Mesenchymal stem cell (in vitro differentiated cells and primary cell): ENCODE measurements at regions not wholly inside any gene's neighbourhood (a gene's known extent, or its start where the extent isn't known, plus 50 kb on each side); places are given as distances from the start of the nearest gene placed in this dataset.

Source experiments
- DNase-seq: peaks from one replicate; pipeline ENCODE4 v3.0.0-alpha.2; 2013
- H2AFZ ChIP-seq: one replicate; pipeline ENCODE4 v1.6.1; 2013; ENCODE audit warnings: low read depth, mild to moderate bottlenecking, control low read depth, inconsistent platforms, low read length, moderate library complexity
- H2AK5ac ChIP-seq: 2 replicates; pipeline ENCODE4 v1.6.1; 2013; ENCODE audit warnings: low read length, moderate library complexity, mild to moderate bottlenecking, inconsistent platforms; ENCODE audit not compliant: severe bottlenecking
- H2BK120ac ChIP-seq: one replicate; pipeline ENCODE4 v1.6.1; 2013; ENCODE audit warnings: low read depth, mild to moderate bottlenecking, inconsistent platforms, low read length, moderate library complexity
- H2BK12ac ChIP-seq, 2 experiments: one replicate each; pipeline ENCODE4 v1.6.1; 2013; ENCODE audit warnings: inconsistent platforms in 2 of 2, low read length in 2 of 2, mild to moderate bottlenecking in 2 of 2, moderate library complexity in 2 of 2, control low read depth in 1 of 2
- H2BK15ac ChIP-seq: one replicate; pipeline ENCODE4 v1.6.1; 2013; ENCODE audit warnings: mild to moderate bottlenecking, low read depth, inconsistent platforms; ENCODE audit not compliant: poor library complexity, severe bottlenecking
- H2BK5ac ChIP-seq: 2 replicates; pipeline ENCODE4 v1.6.1; 2013; ENCODE audit warnings: low read depth, mild to moderate bottlenecking, low read length, control low read depth, inconsistent platforms; ENCODE audit not compliant: poor library complexity, severe bottlenecking
- H3K14ac ChIP-seq, 2 experiments: one replicate each; pipeline ENCODE4 v1.6.1; 2013; ENCODE audit warnings: inconsistent platforms in 2 of 2, low read length in 2 of 2, control low read depth in 1 of 2, mild to moderate bottlenecking in 1 of 2, moderate library complexity in 1 of 2
- H3K18ac ChIP-seq, 2 experiments: one replicate each; pipeline ENCODE4 v1.6.1; 2013; ENCODE audit warnings: inconsistent platforms in 2 of 2, low read length in 2 of 2, control low read depth in 1 of 2, low read depth in 1 of 2, mild to moderate bottlenecking in 1 of 2
- H3K23ac ChIP-seq, 2 experiments: one replicate each; pipeline ENCODE4 v1.6.1; 2013; ENCODE audit warnings: inconsistent platforms in 2 of 2, low read length in 2 of 2, mild to moderate bottlenecking in 2 of 2, moderate library complexity in 2 of 2, control low read depth in 1 of 2
- H3K27ac ChIP-seq: 2 replicates; pipeline ENCODE4 v1.5.1; 2013; ENCODE audit warnings: mild to moderate bottlenecking, moderate library complexity, low read length, control low read depth, inconsistent platforms; ENCODE audit not compliant: poor library complexity, severe bottlenecking
- H3K27me3 ChIP-seq, 2 experiments: 2 replicates each; pipeline versions ENCODE4 v1.6.1 to v1.7.0; 2013; ENCODE audit warnings: low read length in 2 of 2, mild to moderate bottlenecking in 2 of 2, moderate library complexity in 2 of 2, control low read depth in 1 of 2, inconsistent platforms in 1 of 2; ENCODE audit not compliant: control insufficient read depth in 1 of 2, insufficient read depth in 1 of 2
- H3K36me3 ChIP-seq, 2 experiments: 2 replicates each; pipeline versions ENCODE4 v1.6.1 to v1.7.0; 2013; ENCODE audit warnings: low read length in 2 of 2, control low read depth in 1 of 2, inconsistent platforms in 1 of 2, low read depth in 1 of 2, mild to moderate bottlenecking in 1 of 2; ENCODE audit not compliant: insufficient read depth in 2 of 2, control insufficient read depth in 1 of 2
- H3K4ac ChIP-seq, 2 experiments: one replicate each; pipeline ENCODE4 v1.6.1; 2013; ENCODE audit warnings: inconsistent platforms in 2 of 2, low read length in 2 of 2, mild to moderate bottlenecking in 2 of 2, moderate library complexity in 2 of 2, control low read depth in 1 of 2, low read depth in 1 of 2
- H3K4me1 ChIP-seq: 2 replicates; pipeline ENCODE4 v1.6.1; 2013; ENCODE audit warnings: low read depth, low read length, control low read depth; ENCODE audit not compliant: control insufficient read depth, insufficient read depth
- H3K4me2 ChIP-seq: 2 replicates; pipeline ENCODE4 v1.6.1; 2013; ENCODE audit warnings: low read length, mild to moderate bottlenecking, inconsistent platforms; ENCODE audit not compliant: poor library complexity, severe bottlenecking
- H3K4me3 ChIP-seq, 2 experiments: 2 replicates each; pipeline versions ENCODE4 v1.5.1 to v1.7.0; 2013; ENCODE audit warnings: low read length in 2 of 2, mild to moderate bottlenecking in 2 of 2, control low read depth in 1 of 2, low read depth in 1 of 2; ENCODE audit not compliant: insufficient read depth in 1 of 2
- H3K79me1 ChIP-seq: replicated peaks from 2 replicates; pipeline ENCODE4 v1.6.1; 2013; ENCODE audit warnings: mild to moderate bottlenecking, control low read depth, low read length, inconsistent platforms; ENCODE audit not compliant: poor library complexity, severe bottlenecking
- H3K9ac ChIP-seq: 2 replicates; pipeline ENCODE4 v1.7.0; 2013; ENCODE audit warnings: mild to moderate bottlenecking, low read length, moderate library complexity
- H3K9me3 ChIP-seq: 2 replicates; pipeline ENCODE4 v1.7.0; 2013; ENCODE audit warnings: mild to moderate bottlenecking, low read length; ENCODE audit not compliant: control insufficient read depth
- H4K8ac ChIP-seq: one replicate; pipeline ENCODE4 v1.6.1; 2013; ENCODE audit warnings: inconsistent platforms, mild to moderate bottlenecking, low read length, moderate library complexity
- H4K91ac ChIP-seq: one replicate; pipeline ENCODE4 v1.6.1; 2013; ENCODE audit warnings: mild to moderate bottlenecking, low read length, inconsistent platforms
- WGBS: methylation state at CpG from one replicate; pipeline ENCODE4 v1.1.7; 2013; ENCODE audit warnings: mixed read lengths; 5-methylcytosine and 5-hydroxymethylcytosine counted together

DNA sequence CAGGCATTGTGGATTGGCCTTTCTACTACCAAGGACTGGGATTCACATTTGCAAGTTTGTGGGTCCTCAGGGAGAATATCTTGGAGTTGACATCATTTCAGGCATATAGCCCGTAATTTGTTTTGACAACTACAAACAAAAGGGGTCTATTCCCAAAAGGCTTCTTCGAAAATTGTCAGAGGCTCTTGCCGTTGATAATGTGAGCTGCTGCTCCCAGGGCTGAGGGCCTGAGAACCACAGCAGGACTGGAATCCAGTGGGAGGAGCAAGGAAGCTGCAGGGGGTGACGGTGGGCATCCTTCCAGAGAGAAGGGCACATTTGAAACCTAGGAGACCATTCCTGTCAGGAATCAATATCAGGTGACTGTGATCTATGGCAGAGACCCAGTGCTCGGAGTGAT, 761.6 kb upstream of the RBFOX1 start:
- no peak overlapping the region for H4K8ac ChIP-seq
- H3K4me2 ChIP-seq: no peak overlapping the region
- H2AK5ac ChIP-seq: no peak overlapping the region
- no peak overlapping the region for H2BK12ac ChIP-seq
- no peak overlapping the region for H2AFZ ChIP-seq
- no peaks in the 10 kb centered on the region for H3K36me3 ChIP-seq
- no peak for DNase-seq
- H2BK120ac ChIP-seq: no peak overlapping the region
- no peak overlapping the region for H4K91ac ChIP-seq
- H3K27me3 ChIP-seq: no peaks in the 10 kb centered on the region
- H3K79me1 ChIP-seq: no peaks in the 10 kb centered on the region
- no peak overlapping the region for H3K9ac ChIP-seq
- no peak overlapping the region for H3K23ac ChIP-seq
- no peak overlapping the region for H3K14ac ChIP-seq
- no peak overlapping the region for H3K4ac ChIP-seq
- no peak overlapping the region for H3K4me3 ChIP-seq
- H2BK15ac ChIP-seq: no peak overlapping the region
- H3K18ac ChIP-seq: no peak overlapping the region
- no peak overlapping the region for H2BK5ac ChIP-seq
- no peaks in the 10 kb centered on the region for H3K4me1 ChIP-seq
- 40% methylated on average over 5 of the region's 5 CpGs for WGBS
- H3K27ac ChIP-seq: no peak overlapping the region
- peaks cover 7% of the 10 kb centered on the region for H3K9me3 ChIP-seq

DNA sequence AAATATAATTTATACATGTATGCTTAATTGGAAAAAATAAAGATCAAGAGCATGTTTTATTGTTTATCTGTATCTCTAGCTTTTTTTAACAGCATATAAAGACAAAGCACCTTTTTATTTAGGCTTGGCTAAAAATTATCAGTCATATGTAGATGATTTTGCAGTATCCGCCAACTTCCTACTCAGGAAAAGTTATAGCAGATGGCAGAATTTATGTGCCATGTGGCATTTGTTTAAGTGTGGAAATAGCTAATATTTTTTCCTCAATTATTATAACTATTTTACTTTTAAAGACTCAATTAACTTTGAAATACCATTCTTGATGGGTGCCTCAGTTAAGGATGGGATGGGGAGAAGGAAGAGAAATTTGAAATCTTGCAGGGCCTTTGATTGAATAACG, 762.1 kb upstream of the RBFOX1 start:
- WGBS: no CpG with 5 or more reads among the region's 2 CpGs
- Histone ChIP-seq H2BK5ac (no peak overlapping the region), H3K4ac (no peak overlapping the region), H3K27ac (no peak overlapping the region), H3K14ac (no peak overlapping the region), H3K79me1 (no peaks in the 10 kb centered on the region), H3K23ac (no peak overlapping the region), H3K9me3 (peaks cover 7% of the 10 kb centered on the region), H3K4me1 (no peaks in the 10 kb centered on the region), H2BK120ac (no peak overlapping the region), H3K4me2 (no peak overlapping the region), H3K18ac (no peak overlapping the region), H3K27me3 (no peaks in the 10 kb centered on the region), H3K36me3 (no peaks in the 10 kb centered on the region), H3K9ac (no peak overlapping the region), H3K4me3 (no peak overlapping the region), H2AFZ (no peak overlapping the region), H2AK5ac (no peak overlapping the region), H4K91ac (no peak overlapping the region), H4K8ac (no peak overlapping the region), H2BK12ac (no peak overlapping the region), H2BK15ac (no peak overlapping the region)
- DNase-seq: no peak

DNA sequence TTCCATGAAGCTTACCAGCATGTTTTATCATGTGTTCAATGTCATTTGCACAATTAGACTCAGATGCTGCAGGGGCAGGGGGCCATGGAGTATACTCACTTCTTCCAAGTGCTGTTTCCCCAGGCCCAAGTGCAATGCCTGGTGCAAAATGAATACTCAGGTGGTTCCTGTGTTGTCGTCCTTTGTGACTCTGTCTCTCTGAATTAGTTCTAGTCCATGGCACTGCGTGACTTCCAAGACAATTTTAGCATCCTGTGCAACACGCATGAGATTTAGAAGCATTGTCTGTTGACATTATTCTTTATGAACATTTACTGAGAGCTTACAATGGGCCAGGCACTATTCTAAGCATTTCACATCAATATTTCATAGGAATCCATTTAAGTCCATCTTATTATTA, 769.7 kb upstream of the RBFOX1 start:
- H2BK5ac ChIP-seq: no peak overlapping the region
- no peak overlapping the region for H4K8ac ChIP-seq
- no peak overlapping the region for H2AFZ ChIP-seq
- no peaks in the 10 kb centered on the region for H3K36me3 ChIP-seq
- H3K4me3 ChIP-seq: no peak overlapping the region
- H3K9me3 ChIP-seq: peaks cover 7% of the 10 kb centered on the region
- no peak overlapping the region for H3K9ac ChIP-seq
- no peak overlapping the region for H3K14ac ChIP-seq
- H2BK12ac ChIP-seq: no peak overlapping the region
- H2AK5ac ChIP-seq: no peak overlapping the region
- no peak overlapping the region for H2BK120ac ChIP-seq
- no peak overlapping the region for H3K18ac ChIP-seq
- DNase-seq: no peak
- H4K91ac ChIP-seq: no peak overlapping the region
- no peak overlapping the region for H2BK15ac ChIP-seq
- WGBS: 75% methylated on average over 3 of the region's 3 CpGs
- no peak overlapping the region for H3K4ac ChIP-seq
- H3K79me1 ChIP-seq: no peaks in the 10 kb centered on the region
- no peaks in the 10 kb centered on the region for H3K4me1 ChIP-seq
- H3K4me2 ChIP-seq: no peak overlapping the region
- no peak overlapping the region for H3K23ac ChIP-seq
- H3K27me3 ChIP-seq: no peaks in the 10 kb centered on the region
- no peak overlapping the region for H3K27ac ChIP-seq

DNA sequence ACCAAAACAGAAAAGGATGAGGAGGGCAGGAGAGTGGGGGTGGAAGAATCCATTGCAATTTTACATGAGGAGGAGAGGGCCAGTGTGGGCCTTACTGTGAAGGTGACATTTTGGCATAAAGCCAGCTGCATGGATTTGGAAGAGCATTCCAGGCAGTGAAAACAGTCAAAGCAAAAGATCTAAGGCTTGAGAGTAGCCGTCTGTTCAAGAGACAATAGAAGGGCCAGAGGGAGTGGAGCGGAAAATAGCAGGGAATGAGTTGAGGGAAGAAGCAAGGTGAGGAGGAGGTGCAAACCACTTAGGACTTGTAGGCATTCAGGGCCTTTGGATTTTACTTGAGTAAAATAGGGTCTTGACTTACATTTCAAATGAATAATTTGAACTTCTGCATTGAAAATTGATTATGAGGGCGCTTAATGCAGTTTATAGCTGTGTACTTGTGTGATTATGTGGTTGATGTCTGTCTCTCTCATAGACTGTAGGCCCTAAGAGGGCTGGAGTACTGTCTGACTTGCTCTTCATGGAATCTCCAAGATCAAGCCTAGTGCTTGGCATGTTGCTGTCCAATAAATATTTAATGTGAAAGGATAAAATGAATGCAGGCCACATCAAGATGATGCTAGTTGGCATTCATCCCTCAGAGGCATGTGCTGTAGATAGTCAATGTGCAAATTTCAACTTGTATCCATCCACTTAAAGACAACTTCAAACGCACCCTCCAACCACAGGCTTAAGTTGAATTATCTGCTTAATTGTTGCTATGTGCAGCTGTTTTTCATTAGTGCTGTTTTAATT, 772.1 kb upstream of the RBFOX1 start:
- Histone ChIP-seq H3K18ac (no peak overlapping the region), H3K36me3 (no peaks in the 10 kb centered on the region), H4K91ac (no peak overlapping the region), H3K79me1 (no peaks in the 10 kb centered on the region), H2BK15ac (no peak overlapping the region), H3K9me3 (peaks cover 11% of the 10 kb centered on the region), H3K14ac (no peak overlapping the region), H2AK5ac (no peak overlapping the region), H2BK120ac (no peak overlapping the region), H2BK5ac (no peak overlapping the region), H3K4me1 (no peaks in the 10 kb centered on the region), H3K27ac (no peak overlapping the region), H3K23ac (no peak overlapping the region), H4K8ac (no peak overlapping the region), H3K4me2 (no peak overlapping the region), H3K27me3 (no peaks in the 10 kb centered on the region), H3K9ac (no peak overlapping the region), H3K4me3 (no peak overlapping the region), H3K4ac (no peak overlapping the region), H2BK12ac (no peak overlapping the region), H2AFZ (no peak overlapping the region)
- 48% methylated on average over 3 of the region's 4 CpGs for WGBS
- DNase-seq: no peak
